Endothelial cell of umbilical vein (primary cell): ENCODE measurements at regions not wholly inside any gene's neighbourhood (a gene's known extent, or its start where the extent isn't known, plus 50 kb on each side); places are given as distances from the start of the nearest gene placed in this dataset.

ENCODE experiments used
- BruUV-seq: library from RNA; stranded (reverse); fragments of 400-500 nt; replicated peaks from 2 replicates; lab custom pipeline; 2021; lab: Mats Ljungman, UMichigan
- CTCF ChIA-PET: fragments of 300-600, 350-600 bp; sonication (Branson Sonifier 250); formaldehyde crosslinking; loops from one replicate; lab custom pipeline; 2021; ENCODE audit warnings: antibody characterized with exemption, inconsistent platforms; lab: Charles Lee
- POLR2A ChIA-PET: fragments of 300-600, 350-600 bp; sonication (Branson Sonifier 250); formaldehyde crosslinking; loops from one replicate; lab custom pipeline; 2021; ENCODE audit warnings: antibody characterized with exemption, inconsistent platforms; lab: Charles Lee
- DNase-seq: peaks from one replicate; pipeline ENCODE4 v3.0.0-alpha.2; 2011; ENCODE audit warnings: low read depth, low spot score
- FAIRE-seq: peaks from 2 replicates; lab custom pipeline; 2011; peaks lifted over from hg19 to GRCh38; lab: Jason Lieb, UNC
- H2AFZ ChIP-seq: 2 replicates; pipeline ENCODE4 v1.6.0; 2012; ENCODE audit warnings: low read depth, low read length, control low read depth, inconsistent platforms
- H3K27ac ChIP-seq: 2 replicates; pipeline ENCODE4 v1.5.1; 2011; ENCODE audit warnings: low read depth, mild to moderate bottlenecking, control low read depth, low read length, moderate library complexity; ENCODE audit not compliant: insufficient read depth
- H3K27me3 ChIP-seq, 2 experiments: 2 replicates each; pipeline versions ENCODE4 v1.6.0 to v1.6.1; 2011; ENCODE audit warnings: low read length in 2 of 2, mixed read lengths in 1 of 2; ENCODE audit not compliant: control insufficient read depth in 2 of 2, insufficient read depth in 2 of 2
- H3K36me3 ChIP-seq, 2 experiments: 2 replicates in 1 of 2; 3 replicates in 1 of 2; pipeline ENCODE4 v1.5.1; 2011; ENCODE audit warnings: low read length in 2 of 2, mild to moderate bottlenecking in 1 of 2, moderate library complexity in 1 of 2; ENCODE audit not compliant: control insufficient read depth in 2 of 2, insufficient read depth in 2 of 2; ENCODE audit errors: extremely low read depth in 1 of 2
- H3K4me1 ChIP-seq: 3 replicates; pipeline ENCODE4 v1.5.1; 2011; ENCODE audit warnings: mild to moderate bottlenecking, low read length; ENCODE audit not compliant: control insufficient read depth, insufficient read depth; ENCODE audit errors: extremely low read depth
- H3K4me2 ChIP-seq: 2 replicates; pipeline ENCODE4 v1.6.1; 2011; ENCODE audit warnings: low read length, control low read depth, mixed read lengths; ENCODE audit not compliant: insufficient read depth
- H3K4me3 ChIP-seq, 3 experiments: fragments of 200-600 bp in 1 of 3; sonication (generic), shearing (Covaris generic) in 1 of 3; replicated peaks in 1 of 3; 2 replicates each; pipeline ENCODE4 v1.5.1; 2011 to 2016; ENCODE audit warnings: control low read depth in 3 of 3, low read length in 3 of 3, mild to moderate bottlenecking in 2 of 3, inconsistent platforms in 1 of 3, low read depth in 1 of 3, moderate library complexity in 1 of 3; ENCODE audit not compliant: insufficient read depth in 1 of 3
- H3K79me2 ChIP-seq: 2 replicates; pipeline ENCODE4 v1.6.0; 2012; ENCODE audit warnings: low read length, inconsistent platforms; ENCODE audit not compliant: control insufficient read depth, insufficient read depth
- H3K9ac ChIP-seq: replicated peaks from 2 replicates; pipeline ENCODE3; 2011; ENCODE audit warnings: low read length, control low read depth; ENCODE audit not compliant: insufficient read depth; ENCODE audit errors: extremely low read depth
- H3K9me1 ChIP-seq: replicated peaks from 3 replicates; pipeline ENCODE4 v1.6.0; 2011; ENCODE audit warnings: mild to moderate bottlenecking, low read length; ENCODE audit not compliant: control insufficient read depth, insufficient read depth; ENCODE audit errors: extremely low read depth
- H3K9me3 ChIP-seq: replicated peaks from 2 replicates; pipeline ENCODE4 v1.5.1; 2012; ENCODE audit warnings: low read length, inconsistent platforms; ENCODE audit not compliant: control insufficient read depth, insufficient read depth
- H4K20me1 ChIP-seq: replicated peaks from 2 replicates; pipeline ENCODE3; 2011; ENCODE audit warnings: mild to moderate bottlenecking, low read length; ENCODE audit not compliant: control insufficient read depth, insufficient read depth; ENCODE audit errors: extremely low read depth
- EZH2 ChIP-seq: IDR thresholded peaks from 2 replicates; pipeline ENCODE4 v1.6.1; 2012; ENCODE audit warnings: borderline replicate concordance, low read depth, mild to moderate bottlenecking, moderate library complexity, low read length, inconsistent platforms; ENCODE audit not compliant: severe bottlenecking
- FOS ChIP-seq: IDR thresholded peaks from 2 replicates; pipeline ENCODE4 v1.6.1; 2011; ENCODE audit warnings: mild to moderate bottlenecking, low read length, moderate library complexity, borderline replicate concordance; ENCODE audit not compliant: insufficient read depth
- GATA2 ChIP-seq: IDR thresholded peaks from 2 replicates; pipeline ENCODE4 v1.7.0; 2011; ENCODE audit warnings: low read depth, mild to moderate bottlenecking, moderate library complexity, mixed read lengths, low read length; ENCODE audit not compliant: insufficient read length, insufficient read depth
- JUN ChIP-seq: IDR thresholded peaks from 2 replicates; pipeline ENCODE4 v1.6.1; 2011; ENCODE audit warnings: borderline replicate concordance, low read depth; ENCODE audit not compliant: insufficient read length, insufficient read depth
- MYC ChIP-seq: IDR thresholded peaks from one replicate; pipeline ENCODE4 v1.6.1; 2011; ENCODE audit warnings: mild to moderate bottlenecking, low read depth, low read length
- POLR2A ChIP-seq: IDR thresholded peaks from 2 replicates; pipeline ENCODE4 v1.6.1; 2012; ENCODE audit warnings: low read depth, mild to moderate bottlenecking, control low read depth, low read length
- POLR2AphosphoS5 ChIP-seq: IDR thresholded peaks from 2 replicates; pipeline ENCODE4 v1.6.1; 2012; ENCODE audit warnings: low read depth, mild to moderate bottlenecking, control low read depth, low read length, moderate library complexity; ENCODE audit not compliant: insufficient read depth
- dilution Hi-C: fragments of 300-500 bp; cut with MboI; formaldehyde crosslinking; loops from one replicate; pipeline ENCODE4 v1.15.0; 2019; ENCODE audit warnings: low sequenced_read_pairs; ENCODE audit not compliant: extremely low pct_ligation_motif_present
- intact Hi-C: fragments of 100-400 bp; cut with micrococcal nuclease; formaldehyde crosslinking; loops from one replicate; pipeline ENCODE4 v1.10.0; 2022
- TF ChIP-seq, protein P1 (sequence below): IDR thresholded peaks from 2 replicates; pipeline ENCODE4 v1.6.1; 2011; ENCODE audit not compliant: insufficient read depth, insufficient read length
- TF ChIP-seq, protein P2 (sequence below), 2 donors: IDR thresholded peaks; 1 replicate in 1 of 2; 2 replicates in 1 of 2; pipeline ENCODE4 v1.5.1; 2011; ENCODE audit warnings: low read length in 2 of 2, mild to moderate bottlenecking in 2 of 2, moderate library complexity in 2 of 2, control low read depth in 1 of 2, inconsistent platforms in 1 of 2, low read depth in 1 of 2; ENCODE audit not compliant: insufficient read depth in 1 of 2; ENCODE audit errors: extremely low read depth in 1 of 2

DNA sequence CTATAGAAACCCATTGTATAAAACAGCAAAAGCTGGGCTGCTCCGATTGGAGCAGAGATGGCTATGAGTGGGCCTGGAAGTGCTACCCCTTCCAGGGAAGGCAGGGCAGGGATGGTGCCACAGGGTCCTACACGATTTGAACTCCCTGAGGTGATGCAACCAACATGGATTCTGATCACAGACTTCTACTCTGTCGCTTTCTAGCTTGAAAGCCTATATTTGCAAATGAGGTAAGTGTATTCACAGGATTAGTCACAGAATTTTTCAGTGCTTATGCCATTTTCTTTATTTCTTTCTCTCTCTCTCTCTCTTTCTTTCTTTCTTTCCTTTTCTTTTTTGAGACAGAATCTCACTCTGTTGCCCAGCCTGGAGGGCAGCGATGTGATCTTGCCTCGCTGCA lies 179.0 kb downstream of the SPRY2 start:
- H3K79me2 ChIP-seq = no peaks in the 10 kb centered on the region
- DNase-seq = no peak
- no peaks in the 10 kb centered on the region for H4K20me1 ChIP-seq
- ChIA-PET POLR2A (no interaction called here), CTCF (interaction anchor here (1.0 kb wide), 1 partner anchor 12 kb away, joined by 4 read pairs; no protein-coding TSS in a partner anchor)
- no peaks in the 10 kb centered on the region for H3K9me3 ChIP-seq
- H3K4me1 ChIP-seq = no peaks in the 10 kb centered on the region
- intact Hi-C loops = no loop called here
- FAIRE-seq = no peak
- dilution Hi-C loops = no loop called here
- H3K36me3 ChIP-seq = no peaks in the 10 kb centered on the region
- H3K9me1 ChIP-seq = no peaks in the 10 kb centered on the region
- BruUV-seq = no TSS peak
- no peak overlapping the region for H3K9ac ChIP-seq
- no peak overlapping the region for H3K4me3 ChIP-seq
- TF ChIP-seq MYC (no peak), POLR2A (no peak), POLR2AphosphoS5 (no peak), JUN (no peak), GATA2 (no peak), EZH2 (no peak), FOS (no peak)
- TF ChIP-seq, protein P1, sequence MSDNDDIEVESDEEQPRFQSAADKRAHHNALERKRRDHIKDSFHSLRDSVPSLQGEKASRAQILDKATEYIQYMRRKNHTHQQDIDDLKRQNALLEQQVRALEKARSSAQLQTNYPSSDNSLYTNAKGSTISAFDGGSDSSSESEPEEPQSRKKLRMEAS = no peak
- TF ChIP-seq, protein P2, sequence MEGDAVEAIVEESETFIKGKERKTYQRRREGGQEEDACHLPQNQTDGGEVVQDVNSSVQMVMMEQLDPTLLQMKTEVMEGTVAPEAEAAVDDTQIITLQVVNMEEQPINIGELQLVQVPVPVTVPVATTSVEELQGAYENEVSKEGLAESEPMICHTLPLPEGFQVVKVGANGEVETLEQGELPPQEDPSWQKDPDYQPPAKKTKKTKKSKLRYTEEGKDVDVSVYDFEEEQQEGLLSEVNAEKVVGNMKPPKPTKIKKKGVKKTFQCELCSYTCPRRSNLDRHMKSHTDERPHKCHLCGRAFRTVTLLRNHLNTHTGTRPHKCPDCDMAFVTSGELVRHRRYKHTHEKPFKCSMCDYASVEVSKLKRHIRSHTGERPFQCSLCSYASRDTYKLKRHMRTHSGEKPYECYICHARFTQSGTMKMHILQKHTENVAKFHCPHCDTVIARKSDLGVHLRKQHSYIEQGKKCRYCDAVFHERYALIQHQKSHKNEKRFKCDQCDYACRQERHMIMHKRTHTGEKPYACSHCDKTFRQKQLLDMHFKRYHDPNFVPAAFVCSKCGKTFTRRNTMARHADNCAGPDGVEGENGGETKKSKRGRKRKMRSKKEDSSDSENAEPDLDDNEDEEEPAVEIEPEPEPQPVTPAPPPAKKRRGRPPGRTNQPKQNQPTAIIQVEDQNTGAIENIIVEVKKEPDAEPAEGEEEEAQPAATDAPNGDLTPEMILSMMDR (IDR thresholded peaks at IDR 0.05; ENCODE audit: extremely low read depth in 1 of 2, insufficient read depth in 1 of 2, low read depth in 1 of 2, low read length in 2 of 2) = no peak
- no peak overlapping the region for H2AFZ ChIP-seq
- no peak overlapping the region for H3K27ac ChIP-seq
- no peak overlapping the region for H3K4me2 ChIP-seq
- no peaks in the 10 kb centered on the region for H3K27me3 ChIP-seq
